Body of pancreas (tissue), 4 donors: ENCODE measurements at regions not wholly inside any gene's neighbourhood (a gene's known extent, or its start where the extent isn't known, plus 50 kb on each side); places are given as distances from the start of the nearest gene placed in this dataset.

Experiments
- CTCF ChIP-seq, 7 experiments: fragments of 450-650 bp in 4 of 7; fragments of 200-600 bp in 3 of 7; sonication (generic) in 3 of 7; IDR thresholded peaks; one replicate each; pipeline ENCODE4 v1.5.1; 2016 to 2019; ENCODE audit warnings: antibody characterized with exemption in 7 of 7
- POLR2A ChIP-seq, 3 donors: fragments of 450-650 bp; IDR thresholded peaks; one replicate each; pipeline ENCODE4 v1.6.1; 2016; ENCODE audit warnings: antibody characterized with exemption in 3 of 3, mild to moderate bottlenecking in 2 of 3

- no peak for TF ChIP-seq POLR2A (IDR thresholded peaks at IDR 0.05)
- no peak for TF ChIP-seq CTCF (IDR thresholded peaks at IDR 0.05)
These were observed 129.6 kb upstream of the GRIA1 start for GRCh38 chr5:153360860-153361259.
